H1 (cell line): ENCODE measurements at regions not wholly inside any gene's neighbourhood (a gene's known extent, or its start where the extent isn't known, plus 50 kb on each side); places are given as distances from the start of the nearest gene placed in this dataset.

Source experiments
- CTCF ChIA-PET: fragments of 300-600 bp; sonication (Branson Sonifier 250); formaldehyde crosslinking; loops from one replicate; lab custom pipeline; 2021; ENCODE audit not compliant: partially characterized antibody; lab: Charles Lee
- POLR2A ChIA-PET: fragments of 300-600 bp; sonication (Branson Sonifier 250); formaldehyde crosslinking; loops from one replicate; lab custom pipeline; 2021; ENCODE audit warnings: inconsistent platforms; ENCODE audit not compliant: partially characterized antibody; lab: Charles Lee
- DNase-seq, 2 experiments: peaks; one replicate each; pipeline versions ENCODE4 v3.0.0 to v3.0.0-alpha.2; 2010 to 2022; ENCODE audit warnings: low spot score in 2 of 2, low read depth in 1 of 2, mixed read lengths in 1 of 2
- FAIRE-seq: peaks from 2 replicates; lab custom pipeline; 2011; peaks lifted over from hg19 to GRCh38; lab: Jason Lieb, UNC
- H2AFZ ChIP-seq: 2 replicates; pipeline ENCODE4 v1.8.1; 2012; ENCODE audit warnings: low read length, inconsistent platforms
- H2AK5ac ChIP-seq: 2 replicates; pipeline ENCODE4 v1.6.1; 2013; ENCODE audit warnings: low read depth, low read length
- H2BK120ac ChIP-seq: replicated peaks from 2 replicates; pipeline ENCODE3; 2013; ENCODE audit warnings: low read depth, low read length, inconsistent platforms
- H2BK12ac ChIP-seq: 2 replicates; pipeline ENCODE4 v1.6.1; 2013; ENCODE audit warnings: low read depth, low read length
- H2BK15ac ChIP-seq: 2 replicates; pipeline ENCODE4 v1.6.1; 2013; ENCODE audit warnings: low read length
- H2BK20ac ChIP-seq: 2 replicates; pipeline ENCODE4 v1.6.1; 2013; ENCODE audit warnings: low read length
- H2BK5ac ChIP-seq: 2 replicates; pipeline ENCODE4 v1.6.1; 2013; ENCODE audit warnings: low read depth, low read length
- H3K14ac ChIP-seq: 2 replicates; pipeline ENCODE4 v1.6.1; 2013; ENCODE audit warnings: inconsistent platforms; ENCODE audit not compliant: insufficient read length
- H3K18ac ChIP-seq: 2 replicates; pipeline ENCODE4 v1.6.1; 2013; ENCODE audit warnings: low read length; ENCODE audit errors: extremely low read depth
- H3K23ac ChIP-seq: 2 replicates; pipeline ENCODE4 v1.6.1; 2013; ENCODE audit warnings: inconsistent platforms; ENCODE audit not compliant: insufficient read length
- H3K23me2 ChIP-seq: 2 replicates; pipeline ENCODE4 v1.6.1; 2013; ENCODE audit warnings: low read depth, low read length
- H3K27ac ChIP-seq: 2 replicates; pipeline ENCODE4 v1.6.1; 2011; ENCODE audit warnings: low read depth, low read length, inconsistent platforms
- H3K27me3 ChIP-seq, 4 experiments: replicated peaks in 1 of 4; 1 replicate in 1 of 4; 2 replicates in 3 of 4; pipeline versions ENCODE4 v1.6.1 to v1.8.1; 2011 to 2013; ENCODE audit warnings: low read length in 3 of 4, mild to moderate bottlenecking in 3 of 4, inconsistent platforms in 2 of 4, mixed read lengths in 2 of 4, moderate library complexity in 1 of 4; ENCODE audit not compliant: control insufficient read depth in 3 of 4, insufficient read depth in 3 of 4; ENCODE audit errors: extremely low read depth in 1 of 4
- H3K36me3 ChIP-seq, 4 experiments: 2 replicates each; pipeline versions ENCODE4 v1.6.1 to v1.8.1; 2011 to 2013; ENCODE audit warnings: mild to moderate bottlenecking in 4 of 4, low read length in 3 of 4, moderate library complexity in 2 of 4, control low read depth in 1 of 4, inconsistent platforms in 1 of 4; ENCODE audit not compliant: insufficient read depth in 4 of 4, control insufficient read depth in 2 of 4
- H3K4ac ChIP-seq: replicated peaks from 2 replicates; pipeline ENCODE3; 2013; ENCODE audit warnings: low read length, low read depth, mixed read lengths, inconsistent platforms; ENCODE audit not compliant: insufficient read length
- H3K4me1 ChIP-seq, 4 experiments: replicated peaks in 1 of 4; 1 replicate in 1 of 4; 2 replicates in 3 of 4; pipeline versions ENCODE4 v1.6.1 to v1.8.1; 2011 to 2013; ENCODE audit warnings: low read length in 3 of 4, inconsistent platforms in 2 of 4, mixed read lengths in 1 of 4; ENCODE audit not compliant: insufficient read depth in 4 of 4, control insufficient read depth in 3 of 4
- H3K4me2 ChIP-seq, 2 experiments: 2 replicates each; pipeline versions ENCODE4 v1.6.1 to v1.8.1; 2011 to 2013; ENCODE audit warnings: low read depth in 2 of 2, low read length in 2 of 2, control low read depth in 1 of 2, inconsistent platforms in 1 of 2, mild to moderate bottlenecking in 1 of 2; ENCODE audit not compliant: insufficient read depth in 1 of 2
- H3K4me3 ChIP-seq, 4 experiments: fragments of 200-600, 300-600 bp in 1 of 4; sonication (generic), shearing (Covaris generic), sonication (Bioruptor Twin) in 1 of 4; 2 replicates each; pipeline versions ENCODE4 v1.5.1 to v1.8.1; 2011 to 2016; ENCODE audit warnings: low read length in 4 of 4, low read depth in 3 of 4, control low read depth in 2 of 4, inconsistent platforms in 2 of 4, mild to moderate bottlenecking in 2 of 4, mixed read lengths in 1 of 4, moderate library complexity in 1 of 4; ENCODE audit not compliant: insufficient read depth in 2 of 4; ENCODE audit errors: extremely low read depth in 1 of 4
- H3K56ac ChIP-seq: replicated peaks from 2 replicates; pipeline ENCODE3; 2013; ENCODE audit warnings: low read depth, mild to moderate bottlenecking, mixed read lengths, low read length, inconsistent platforms; ENCODE audit not compliant: insufficient read length
- H3K79me1 ChIP-seq: 2 replicates; pipeline ENCODE4 v1.6.1; 2013; ENCODE audit warnings: low read depth, low read length, control low read depth
- H3K79me2 ChIP-seq, 2 experiments: 2 replicates each; pipeline versions ENCODE4 v1.6.1 to v1.8.1; 2012 to 2013; ENCODE audit warnings: low read length in 2 of 2, mild to moderate bottlenecking in 2 of 2, inconsistent platforms in 1 of 2; ENCODE audit not compliant: insufficient read depth in 2 of 2, control insufficient read depth in 1 of 2
- H3K9ac ChIP-seq, 4 experiments: replicated peaks in 1 of 4; 1 replicate in 1 of 4; 2 replicates in 3 of 4; pipeline versions ENCODE4 v1.6.1 to v1.8.1; 2011 to 2013; ENCODE audit warnings: low read depth in 3 of 4, low read length in 3 of 4, control low read depth in 2 of 4, mild to moderate bottlenecking in 2 of 4, moderate library complexity in 2 of 4, inconsistent platforms in 1 of 4; ENCODE audit errors: extremely low read depth in 1 of 4
- H3K9me3 ChIP-seq, 2 experiments: 2 replicates each; pipeline versions ENCODE4 v1.6.1 to v1.8.1; 2012 to 2013; ENCODE audit warnings: mild to moderate bottlenecking in 2 of 2, moderate library complexity in 2 of 2, control low read depth in 1 of 2, inconsistent platforms in 1 of 2, low read depth in 1 of 2, low read length in 1 of 2, mixed read lengths in 1 of 2; ENCODE audit not compliant: insufficient read depth in 2 of 2
- H4K20me1 ChIP-seq, 2 experiments: replicated peaks in 1 of 2; 2 replicates each; pipeline versions ENCODE3 to v1.8.1; 2011 to 2013; ENCODE audit warnings: inconsistent platforms in 2 of 2, low read length in 2 of 2, mild to moderate bottlenecking in 1 of 2; ENCODE audit not compliant: insufficient read depth in 2 of 2, control insufficient read depth in 1 of 2
- H4K5ac ChIP-seq: 2 replicates; pipeline ENCODE4 v1.6.1; 2013; ENCODE audit warnings: low read length, low read depth, mixed read lengths, inconsistent platforms; ENCODE audit not compliant: insufficient read length
- H4K8ac ChIP-seq: 2 replicates; pipeline ENCODE4 v1.8.0; 2013; ENCODE audit warnings: mild to moderate bottlenecking, moderate library complexity, low read length, inconsistent platforms; ENCODE audit not compliant: insufficient read depth; ENCODE audit errors: extremely low read depth
- H4K91ac ChIP-seq: replicated peaks from 2 replicates; pipeline ENCODE3; 2013; ENCODE audit warnings: low read length, mixed read lengths, inconsistent platforms; ENCODE audit not compliant: insufficient read length
- BCL11A ChIP-seq, 2 experiments: IDR thresholded peaks; one replicate each; pipeline ENCODE4 v1.6.1; 2011; ENCODE audit warnings: low read depth in 2 of 2, low read length in 2 of 2, mild to moderate bottlenecking in 2 of 2
- CHD1 ChIP-seq: IDR thresholded peaks from 2 replicates; pipeline ENCODE4 v1.6.1; 2012; ENCODE audit warnings: low read depth, low read length, improper control_type of control experiment
- CHD2 ChIP-seq: IDR thresholded peaks from 2 replicates; pipeline ENCODE4 v1.6.1; 2012; ENCODE audit warnings: low read length, improper control_type of control experiment
- EGR1 ChIP-seq: IDR thresholded peaks from 2 replicates; pipeline ENCODE4 v1.6.1; 2011; ENCODE audit warnings: low read depth, low read length, borderline replicate concordance
- GABPA ChIP-seq: IDR thresholded peaks from 2 replicates; pipeline ENCODE4 v1.6.1; 2011; ENCODE audit warnings: mild to moderate bottlenecking, low read length, moderate library complexity, borderline replicate concordance; ENCODE audit not compliant: insufficient read depth
- JUND ChIP-seq: IDR thresholded peaks from 2 replicates; pipeline ENCODE4 v1.6.1; 2011; ENCODE audit warnings: mild to moderate bottlenecking, improper control_type of control experiment, low read length
- KDM4A ChIP-seq: IDR thresholded peaks from one replicate; pipeline ENCODE4 v1.7.1; 2012; ENCODE audit warnings: low read depth, mild to moderate bottlenecking, moderate library complexity, low read length, inconsistent platforms; ENCODE audit not compliant: severe bottlenecking
- MAFK ChIP-seq: IDR thresholded peaks from 2 replicates; pipeline ENCODE4 v1.6.1; 2012; ENCODE audit warnings: low read depth, mild to moderate bottlenecking, improper control_type of control experiment, low read length
- POLR2A ChIP-seq, 2 experiments: IDR thresholded peaks; 1 replicate in 1 of 2; 2 replicates in 1 of 2; pipeline ENCODE4 v1.6.1; 2011; ENCODE audit warnings: low read depth in 2 of 2, low read length in 2 of 2, mild to moderate bottlenecking in 2 of 2; ENCODE audit errors: control extremely low read depth in 1 of 2
- POU5F1 ChIP-seq: IDR thresholded peaks from 2 replicates; pipeline ENCODE4 v1.6.1; 2011; ENCODE audit warnings: low read depth, mild to moderate bottlenecking, low read length, moderate library complexity
- RFX5 ChIP-seq: IDR thresholded peaks from 2 replicates; pipeline ENCODE4 v1.6.1; 2011; ENCODE audit warnings: low read depth, low read length, improper control_type of control experiment, borderline replicate concordance
- SP1 ChIP-seq: IDR thresholded peaks from 2 replicates; pipeline ENCODE4 v1.6.1; 2011; ENCODE audit warnings: low read depth, low read length
- TAF1 ChIP-seq: IDR thresholded peaks from 2 replicates; pipeline ENCODE4 v1.6.1; 2011; ENCODE audit warnings: mild to moderate bottlenecking, low read depth, low read length
- YY1 ChIP-seq: IDR thresholded peaks from 2 replicates; pipeline ENCODE4 v1.6.1; 2011; ENCODE audit warnings: low read depth, mild to moderate bottlenecking, low read length
- WGBS, 2 experiments: shearing (Covaris generic) in 1 of 2; methylation state at CpG; one replicate each; pipeline versions ENCODE4 v1.1.6 to v1.1.7; 2013 to 2015; ENCODE audit warnings: low lambda C conversion rate in 2 of 2, mixed read lengths in 2 of 2, inconsistent platforms in 1 of 2, low coverage in 1 of 2, missing lambda C conversion rate in 1 of 2; ENCODE audit not compliant: insufficient replicate concordance in 2 of 2, insufficient coverage in 1 of 2, insufficient read length in 1 of 2; ENCODE audit errors: extremely low coverage in 1 of 2, missing lambda C conversion rate in 1 of 2; 5-methylcytosine and 5-hydroxymethylcytosine counted together
- TF ChIP-seq, protein P1 (sequence below): IDR thresholded peaks from 2 replicates; pipeline ENCODE4 v1.6.1; 2012; ENCODE audit warnings: inconsistent platforms
- TF ChIP-seq, protein P2 (sequence below): IDR thresholded peaks from 2 replicates; pipeline ENCODE4 v1.6.1; 2011; ENCODE audit warnings: low read depth, mild to moderate bottlenecking, low read length; ENCODE audit not compliant: insufficient read depth

DNA sequence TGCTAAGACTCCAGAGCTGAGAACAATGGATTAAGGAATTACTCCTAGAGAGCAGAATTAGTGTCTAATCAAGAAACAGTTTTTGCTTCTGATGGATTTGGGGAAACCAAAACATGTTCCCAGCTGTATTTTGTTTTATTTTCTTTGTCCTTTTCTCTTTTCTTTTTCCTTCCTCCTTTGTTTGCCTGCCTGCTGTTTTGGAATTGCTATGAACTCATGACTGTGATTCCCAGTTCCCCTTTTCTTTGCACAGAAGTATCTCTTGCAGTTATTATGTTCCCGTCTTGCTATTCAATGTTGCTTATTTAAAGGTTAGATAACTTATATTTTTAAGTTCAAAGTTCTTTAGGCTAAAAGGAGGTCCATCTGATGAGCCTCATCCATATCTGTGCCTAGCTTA lies 77.0 kb upstream of the GBE1 start:
- H3K27me3 ChIP-seq = no peaks in the 10 kb centered on the region
- no peaks in the 10 kb centered on the region for H3K23me2 ChIP-seq
- 82% methylated on average over 1 of the region's 1 CpG; no CpG with 5 or more reads in 1 of the 2 experiments for WGBS, 2 experiments
- H2AK5ac ChIP-seq = no peak overlapping the region
- no peaks in the 10 kb centered on the region for H4K20me1 ChIP-seq
- H4K5ac ChIP-seq = no peak overlapping the region
- H3K4me1 ChIP-seq = no peaks in the 10 kb centered on the region
- no peak overlapping the region for H3K4me3 ChIP-seq
- H3K79me1 ChIP-seq = no peaks in the 10 kb centered on the region
- H2BK5ac ChIP-seq = no peak overlapping the region
- peak overlapping the region; percentile 87; the same call in 1 of the 2 replicates for H2AFZ ChIP-seq
- no peak overlapping the region for H3K18ac ChIP-seq
- H2BK20ac ChIP-seq = no peak overlapping the region
- no peak overlapping the region for H3K9ac ChIP-seq
- no peak overlapping the region for H4K8ac ChIP-seq
- H3K4ac ChIP-seq = no peak overlapping the region
- no peak for FAIRE-seq
- no peak overlapping the region for H2BK12ac ChIP-seq
- no peak overlapping the region for H3K14ac ChIP-seq
- no peak overlapping the region for H2BK120ac ChIP-seq
- no peaks in the 10 kb centered on the region for H3K9me3 ChIP-seq
- no peak overlapping the region for H3K23ac ChIP-seq
- no peak overlapping the region for H3K4me2 ChIP-seq
- no peaks in the 10 kb centered on the region for H3K36me3 ChIP-seq
- POLR2A ChIA-PET = no interaction called here
- CTCF ChIA-PET = no interaction called here
- no peak overlapping the region for H3K56ac ChIP-seq
- no peak overlapping the region for H3K27ac ChIP-seq
- no peak overlapping the region for H2BK15ac ChIP-seq
- DNase-seq = no peak
- H3K79me2 ChIP-seq = no peaks in the 10 kb centered on the region
- H4K91ac ChIP-seq = no peak overlapping the region
- no peak for TF ChIP-seq JUND
- no peak for TF ChIP-seq RFX5
- TF ChIP-seq CHD1 = no peak
- TF ChIP-seq POU5F1 = no peak
- TF ChIP-seq MAFK = no peak
- no peak for TF ChIP-seq CHD2
- TF ChIP-seq YY1 = no peak
- TF ChIP-seq, protein P1, sequence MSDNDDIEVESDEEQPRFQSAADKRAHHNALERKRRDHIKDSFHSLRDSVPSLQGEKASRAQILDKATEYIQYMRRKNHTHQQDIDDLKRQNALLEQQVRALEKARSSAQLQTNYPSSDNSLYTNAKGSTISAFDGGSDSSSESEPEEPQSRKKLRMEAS = no peak
- no peak for TF ChIP-seq GABPA
- TF ChIP-seq POLR2A (IDR thresholded peaks at IDR 0.05; ENCODE audit: control extremely low read depth in 1 of 2, low read depth in 2 of 2, low read length in 2 of 2) = no peak
- no peak for TF ChIP-seq KDM4A
- TF ChIP-seq BCL11A (IDR thresholded peaks at IDR 0.05; ENCODE audit: low read depth in 2 of 2, low read length in 2 of 2) = no peak
- no peak for TF ChIP-seq SP1
- TF ChIP-seq, protein P2, sequence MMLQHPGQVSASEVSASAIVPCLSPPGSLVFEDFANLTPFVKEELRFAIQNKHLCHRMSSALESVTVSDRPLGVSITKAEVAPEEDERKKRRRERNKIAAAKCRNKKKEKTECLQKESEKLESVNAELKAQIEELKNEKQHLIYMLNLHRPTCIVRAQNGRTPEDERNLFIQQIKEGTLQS = no peak
- TF ChIP-seq TAF1 = no peak
- no peak for TF ChIP-seq EGR1
